Stimulated activated effector memory CD8-positive, alpha-beta T cell treated with anti-CD3 and anti-CD28 coated beads, Interleukin-12 subunit alpha, Interleukin-12 subunit beta, amount 100 ng/mL, for 72 hours (primary cell): ENCODE measurements at regions not wholly inside any gene's neighbourhood (a gene's known extent, or its start where the extent isn't known, plus 50 kb on each side); places are given as distances from the start of the nearest gene placed in this dataset.

ENCODE experiments used
- ATAC-seq: fragments of 150-1000 bp; cut with Tn5 transposase; 2 replicates; pipeline ENCODE4 v1.10.0; 2021
- DNase-seq, 2 donors: peaks; one replicate each; pipeline ENCODE4 v3.0.0; 2021 to 2022; ENCODE audit warnings: low spot score in 2 of 2
- H3K27ac Mint-ChIP-seq: one replicate; pipeline ENCODE4 v1.8.0; 2022; ENCODE audit warnings: mild to moderate bottlenecking, mixed read lengths
- H3K36me3 Mint-ChIP-seq: one replicate; pipeline ENCODE4 v1.8.0; 2022; ENCODE audit warnings: mild to moderate bottlenecking, mixed read lengths
- H3K4me1 Mint-ChIP-seq: one replicate; pipeline ENCODE4 v1.8.0; 2022; ENCODE audit warnings: mixed read lengths
- H3K4me3 Mint-ChIP-seq: one replicate; pipeline ENCODE4 v1.8.0; 2022; ENCODE audit warnings: mild to moderate bottlenecking, mixed read lengths
- H3K9me3 Mint-ChIP-seq: one replicate; pipeline ENCODE4 v1.8.0; 2022; ENCODE audit warnings: mixed read lengths

GRCh38 chr6:43843097-43843645, 73.2 kb downstream of the VEGFA start:
- Mint-ChIP-seq H3K4me1 (peaks cover 1% of the 10 kb centered on the region), H3K27ac (no peak overlapping the region), H3K4me3 (no peak overlapping the region), H3K9me3 (no peaks in the 10 kb centered on the region), H3K36me3 (no peaks in the 10 kb centered on the region)
- ATAC-seq (no peak), DNase-seq (no peak)

- DNase-seq (no peak), ATAC-seq (no peak)
- Mint-ChIP-seq H3K4me1 (peaks cover 4% of the 10 kb centered on the region), H3K9me3 (no peaks in the 10 kb centered on the region), H3K27ac (no peak overlapping the region), H3K36me3 (no peaks in the 10 kb centered on the region), H3K4me3 (no peak overlapping the region)
These were observed 72.3 kb downstream of the VEGFA start for GRCh38 chr6:43842231-43842794.

DNA sequence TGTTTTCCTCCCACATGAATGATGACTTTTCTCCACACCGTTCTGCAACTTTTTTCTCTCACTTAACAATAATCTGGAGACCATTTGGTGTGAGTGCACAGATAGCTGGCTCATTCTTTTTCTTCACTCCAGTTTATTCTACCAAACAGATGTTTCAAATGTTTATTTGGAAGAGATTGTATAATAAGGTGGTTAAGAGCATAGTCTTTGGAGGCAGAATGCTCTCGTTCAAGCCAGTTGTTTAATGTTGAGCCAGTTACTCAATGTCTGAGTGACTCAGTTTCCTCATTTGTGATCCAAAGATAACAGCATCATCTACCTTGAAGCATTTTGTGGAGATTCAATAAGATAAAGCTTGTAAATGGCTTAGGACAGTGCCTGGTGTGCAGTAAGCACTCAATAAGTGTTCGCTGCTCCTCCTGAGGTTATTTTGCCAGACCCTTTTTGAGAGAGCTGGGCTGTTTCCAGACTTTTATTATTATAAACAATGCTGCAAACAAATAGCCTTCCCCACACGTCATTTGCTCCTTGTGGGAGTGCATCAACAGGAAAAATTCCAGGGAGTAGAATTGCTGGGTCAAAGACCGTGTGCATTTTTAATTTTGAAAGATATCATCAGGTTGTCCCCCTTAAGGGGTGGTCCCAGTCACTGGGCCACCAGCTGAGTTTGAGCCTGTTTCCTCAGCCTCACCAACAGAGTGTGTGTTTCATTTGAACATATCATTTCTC, 70.6 kb downstream of the VEGFA start:
- ATAC-seq (no peak), DNase-seq (no peak)
- no peaks in the 10 kb centered on the region for H3K36me3 Mint-ChIP-seq
- no peak overlapping the region for H3K27ac Mint-ChIP-seq
- H3K4me1 Mint-ChIP-seq = peaks cover 4% of the 10 kb centered on the region
- no peak overlapping the region for H3K4me3 Mint-ChIP-seq
- H3K9me3 Mint-ChIP-seq = no peaks in the 10 kb centered on the region

DNA sequence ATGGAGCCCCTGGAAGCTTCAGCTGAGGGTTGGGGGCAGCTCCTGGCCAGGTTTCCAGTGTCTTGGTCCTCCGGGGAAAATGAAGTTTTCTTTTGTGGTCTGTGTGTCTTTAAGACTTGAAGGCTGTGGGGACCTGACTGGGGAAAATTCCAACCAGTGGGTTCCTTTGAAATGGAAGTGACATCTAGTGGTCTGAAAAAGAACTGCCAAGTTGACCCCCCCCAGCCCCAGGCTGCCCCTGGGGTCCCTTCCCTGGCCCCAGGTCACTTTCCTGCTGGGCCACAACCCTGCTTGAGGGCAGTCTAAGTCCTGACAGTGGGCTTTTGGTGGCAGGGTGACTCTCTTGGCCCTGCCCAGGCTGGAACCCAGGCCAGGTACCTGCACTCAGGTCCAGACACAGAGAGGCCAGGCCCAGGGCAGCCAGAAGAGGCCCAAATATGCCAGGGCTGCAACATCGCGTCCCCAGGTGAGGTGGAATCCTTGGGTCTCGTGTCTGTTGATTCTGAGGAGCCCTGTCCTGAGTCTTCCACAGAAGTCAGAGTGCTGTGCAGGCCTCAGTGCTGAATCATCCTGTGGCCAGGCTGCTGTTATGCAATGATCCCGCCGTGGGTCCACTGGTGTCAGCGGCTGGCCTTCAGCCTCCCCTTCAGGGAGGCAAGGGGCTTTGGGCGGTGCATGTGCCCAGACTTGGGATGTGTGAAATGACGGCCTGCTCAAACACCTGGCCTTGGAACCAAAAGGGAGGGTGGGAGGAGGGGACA, 68.4 kb downstream of the VEGFA start:
- no peaks in the 10 kb centered on the region for H3K9me3 Mint-ChIP-seq
- ATAC-seq (peak; percentile 20), DNase-seq (no peak)
- H3K27ac Mint-ChIP-seq = no peak overlapping the region
- no peak overlapping the region for H3K4me3 Mint-ChIP-seq
- no peaks in the 10 kb centered on the region for H3K36me3 Mint-ChIP-seq
- H3K4me1 Mint-ChIP-seq = peaks cover 4% of the 10 kb centered on the region

- no peak overlapping the region for H3K4me3 Mint-ChIP-seq
- no peak overlapping the region for H3K27ac Mint-ChIP-seq
- no peak for DNase-seq
- peaks cover 4% of the 10 kb centered on the region for H3K4me1 Mint-ChIP-seq
- H3K36me3 Mint-ChIP-seq = no peaks in the 10 kb centered on the region
- H3K9me3 Mint-ChIP-seq = no peaks in the 10 kb centered on the region
- ATAC-seq = no peak
These were observed 67.5 kb downstream of the VEGFA start for GRCh38 chr6:43837507-43837906.

GRCh38 chr6:43836507-43837240, 66.7 kb downstream of the VEGFA start:
- no peak overlapping the region for H3K27ac Mint-ChIP-seq
- no peak for ATAC-seq
- H3K4me1 Mint-ChIP-seq = peaks cover 4% of the 10 kb centered on the region
- no peak for DNase-seq
- H3K36me3 Mint-ChIP-seq = no peaks in the 10 kb centered on the region
- H3K9me3 Mint-ChIP-seq = no peaks in the 10 kb centered on the region
- no peak overlapping the region for H3K4me3 Mint-ChIP-seq
